Tibial nerve (tissue), 3 donors: ENCODE measurements at regions not wholly inside any gene's neighbourhood (a gene's known extent, or its start where the extent isn't known, plus 50 kb on each side); places are given as distances from the start of the nearest gene placed in this dataset.

ENCODE experiments used
- CTCF ChIP-seq, 5 experiments: fragments of 200-600 bp in 3 of 5; fragments of 450-650 bp in 2 of 5; sonication (generic) in 3 of 5; IDR thresholded peaks; one replicate each; pipeline ENCODE4 v1.5.1; 2016 to 2019; ENCODE audit warnings: antibody characterized with exemption in 5 of 5, mild to moderate bottlenecking in 3 of 5, moderate library complexity in 2 of 5
- POLR2A ChIP-seq, 2 donors: fragments of 450-650 bp; IDR thresholded peaks; one replicate each; pipeline ENCODE4 v1.6.1; 2017; ENCODE audit warnings: antibody characterized with exemption in 2 of 2, mild to moderate bottlenecking in 2 of 2, moderate library complexity in 2 of 2

- TF ChIP-seq CTCF (IDR thresholded peaks at IDR 0.05): no peak
- no peak for TF ChIP-seq POLR2A (IDR thresholded peaks at IDR 0.05)
Observed at GRCh38 chr9:119639287-119639955, 270.2 kb upstream of the BRINP1 start.
